Heart left ventricle (tissue), 16 donors: ENCODE measurements at regions not wholly inside any gene's neighbourhood (a gene's known extent, or its start where the extent isn't known, plus 50 kb on each side); places are given as distances from the start of the nearest gene placed in this dataset.

Experiments
- ATAC-seq, 4 donors: fragments of 200-7000 bp; cut with Tn5 transposase; one replicate each; pipeline ENCODE4 v1.9.1; 2020 to 2022; ENCODE audit warnings: moderate library complexity in 4 of 4, mild to moderate bottlenecking in 3 of 4, moderate number of reproducible peaks in 1 of 4
- DNase-seq, 5 donors: peaks; one replicate each; pipeline ENCODE4 v3.0.0-alpha.2; 2020
- H3K27ac ChIP-seq, 12 donors: fragments of 200-600 bp; sonication (generic) in 4 of 12; one replicate each; pipeline versions ENCODE4 v1.5.0 to v1.8.0; 2016 to 2022; ENCODE audit warnings: mild to moderate bottlenecking in 2 of 12
- H3K27me3 ChIP-seq, 9 donors: fragments of 200-600 bp; sonication (generic) in 2 of 9; one replicate each; pipeline versions ENCODE4 v1.5.1 to v1.8.0; 2016 to 2022; ENCODE audit warnings: mild to moderate bottlenecking in 3 of 9
- H3K36me3 ChIP-seq, 9 donors: fragments of 200-600 bp; sonication (generic) in 2 of 9; one replicate each; pipeline versions ENCODE4 v1.5.0 to v1.8.0; 2018 to 2022; ENCODE audit warnings: mild to moderate bottlenecking in 2 of 9
- H3K4me1 ChIP-seq, 12 donors: fragments of 200-600 bp; sonication (generic) in 4 of 12; one replicate each; pipeline versions ENCODE4 v1.5.0 to v1.8.0; 2016 to 2022; ENCODE audit warnings: mild to moderate bottlenecking in 3 of 12
- H3K4me3 ChIP-seq, 12 donors: fragments of 200-600 bp; sonication (generic) in 4 of 12; one replicate each; pipeline versions ENCODE4 v1.5.0 to v1.8.0; 2017 to 2022; ENCODE audit warnings: mild to moderate bottlenecking in 9 of 12, moderate library complexity in 4 of 12
- H3K9me3 ChIP-seq, 12 donors: fragments of 200-600 bp; sonication (generic) in 4 of 12; one replicate each; pipeline versions ENCODE4 v1.5.0 to v1.8.0; 2016 to 2022; ENCODE audit warnings: mild to moderate bottlenecking in 1 of 12
- CTCF ChIP-seq, 12 donors: fragments of 200-600 bp; sonication (generic) in 4 of 12; IDR thresholded peaks; one replicate each; pipeline versions ENCODE4 v1.5.0 to v1.8.0; 2018 to 2022; ENCODE audit warnings: antibody characterized with exemption in 12 of 12, mild to moderate bottlenecking in 5 of 12
- POLR2A ChIP-seq, 2 donors: fragments of 450-650 bp; IDR thresholded peaks; one replicate each; pipeline ENCODE4 v1.6.1; 2017; ENCODE audit warnings: antibody characterized with exemption in 2 of 2, mild to moderate bottlenecking in 2 of 2, moderate library complexity in 2 of 2
- WGBS, 4 donors: extraction: QIAGEN DNeasy Blood & Tissue Kit in 2 of 4; methylation state at CpG; one replicate each; pipeline versions ENCODE4 v1.1.5 to v1.1.7; 2013 to 2018; 5-methylcytosine and 5-hydroxymethylcytosine counted together
- intact Hi-C, 10 donors: fragments of 100-400 bp; cut with DNase I; formaldehyde crosslinking; loops; one replicate each; pipeline versions ENCODE4 v1.11.1 to v1.14.2; 2022
- donor health status: ischemic (EF 13 %, LVEDD 7.1; RV severe dilation, severe dysfunction).
- donor health status: healthy with polysubstance abuse.
- donor health status: DM: no; HTN: yes; CAD: no.
- donor health status: DM: no; HTN: no; CAD: no.
- donor health status: ischemic (EF 25% LVEDD 6.9; RV normal size, moderate dysfunction).
- donor health status: ischemic (EF 25% LVEDD 5.7; RV mildly dilated, moderate dysfunction).
- donor health status: healthy.
- donor health status: DM: yes; HTN: yes; CAD: no.
- donor health status: ischemic (EF 35%, LVEDD 5.7; RV mildly dilated, moderate dysfunction).
- donor health status: nonischemic (EF 11% LVEDD 7.7; RV severe dilation, severe dysfunction).
- donor health status: DM: yes; HTN: yes; CAD: no.
- donor health status: PGD.
- donor health status: ischemic (EF 29% LVEDD 5.4; RV normal size, mild dysfunction).
- donor health status: nonischemic (EF 23%, LVEDD 6.1; RV moderate dilation, normal function).

- no peaks in the 10 kb centered on the region for H3K9me3 ChIP-seq
- no peak for ATAC-seq
- 64 to 74% (median 73%) methylated on average over 3 of the region's 3 CpGs for WGBS, 4 donors
- H3K27ac ChIP-seq, result no peak overlapping the region
- no peak for DNase-seq
- no peaks in the 10 kb centered on the region for H3K4me1 ChIP-seq
- H3K27me3 ChIP-seq, result peaks cover 0 to 82% (median 22%) of the 10 kb centered on the region in 9 donors
- intact Hi-C loops, result no loop called here
- H3K4me3 ChIP-seq, result no peak overlapping the region
- H3K36me3 ChIP-seq, result no peaks in the 10 kb centered on the region
- TF ChIP-seq POLR2A (IDR thresholded peaks at IDR 0.05) (no peak), CTCF (IDR thresholded peaks at IDR 0.05) (no peak)
Measured at GRCh38 chr5:3105172-3105571, 353.7 kb upstream of the IRX2 start.

- Histone ChIP-seq H3K27ac (no peak overlapping the region), H3K4me1 (no peaks in the 10 kb centered on the region), H3K27me3 (peaks cover 0 to 86% (median 22%) of the 10 kb centered on the region in 9 donors), H3K36me3 (no peaks in the 10 kb centered on the region), H3K9me3 (no peaks in the 10 kb centered on the region), H3K4me3 (no peak overlapping the region)
- intact Hi-C loops, result no loop called here
- TF ChIP-seq CTCF (IDR thresholded peaks at IDR 0.05) (no peak), POLR2A (IDR thresholded peaks at IDR 0.05) (no peak)
- 34 to 48% (median 41%) methylated on average over 21 of the region's 21 CpGs for WGBS, 4 donors
- no peak for ATAC-seq
- no peak for DNase-seq
Measured at GRCh38 chr5:3104429-3105060, 353.1 kb upstream of the IRX2 start.

- intact Hi-C loops, result no loop called here
- H3K27ac ChIP-seq, result no peak overlapping the region
- WGBS, 4 donors, result 25 to 46% (median 31%) methylated on average over 21 of the region's 21 CpGs
- TF ChIP-seq CTCF (IDR thresholded peaks at IDR 0.05) (no peak), POLR2A (IDR thresholded peaks at IDR 0.05) (no peak)
- DNase-seq (no peak), ATAC-seq (no peak)
- peaks cover 0 to 76% (median 22%) of the 10 kb centered on the region in 9 donors for H3K27me3 ChIP-seq
- H3K36me3 ChIP-seq, result no peaks in the 10 kb centered on the region
- H3K4me3 ChIP-seq, result no peak overlapping the region
- H3K4me1 ChIP-seq, result no peaks in the 10 kb centered on the region
- no peaks in the 10 kb centered on the region for H3K9me3 ChIP-seq
Measured at GRCh38 chr5:3103262-3103811, 351.9 kb upstream of the IRX2 start.

GRCh38 chr5:3102531-3102930, 351.1 kb upstream of the IRX2 start:
- 49 to 56% (median 52%) methylated on average over 4 of the region's 4 CpGs for WGBS, 4 donors
- Histone ChIP-seq H3K4me3 (no peak overlapping the region), H3K9me3 (no peaks in the 10 kb centered on the region), H3K27me3 (peaks cover 0 to 68% (median 22%) of the 10 kb centered on the region in 9 donors), H3K36me3 (no peaks in the 10 kb centered on the region), H3K27ac (no peak overlapping the region), H3K4me1 (no peaks in the 10 kb centered on the region)
- TF ChIP-seq POLR2A (IDR thresholded peaks at IDR 0.05) (no peak), CTCF (IDR thresholded peaks at IDR 0.05) (no peak)
- no peak for ATAC-seq
- intact Hi-C loops, result no loop called here
- no peak for DNase-seq
